Renal cortex interstitium (tissue), 11 donors: ENCODE measurements at regions not wholly inside any gene's neighbourhood (a gene's known extent, or its start where the extent isn't known, plus 50 kb on each side); places are given as distances from the start of the nearest gene placed in this dataset.
A peak's percentile ranks its signal among the peaks of the same experiment; 100 is the strongest.

Experiments used
- DNase-seq, 11 donors: peaks; one replicate each; pipeline ENCODE4 v3.0.0-alpha.2; 2013; ENCODE audit warnings: low read depth in 9 of 11, low spot score in 4 of 11; ENCODE audit errors: extremely low read depth in 1 of 11

- DNase-seq, result peak in 3 of 11 donors; percentile 3 to 15 (median 13)
These were observed 60.8 kb upstream of the SLC35F3 start for GRCh38 chr1:233843525-233844204.

- no peak for DNase-seq
These were observed 60.2 kb upstream of the SLC35F3 start for GRCh38 chr1:233844275-233844674.

- DNase-seq, result peak in 4 of 11 donors; percentile 2 to 19 (median 12)
These were observed 59.8 kb upstream of the SLC35F3 start for GRCh38 chr1:233844692-233845091.
